Progenitor cell of endocrine pancreas (in vitro differentiated cells): ENCODE measurements at regions not wholly inside any gene's neighbourhood (a gene's known extent, or its start where the extent isn't known, plus 50 kb on each side); places are given as distances from the start of the nearest gene placed in this dataset.

Experiments
- DNase-seq: peaks from one replicate; pipeline ENCODE4 v3.0.0; 2021; ENCODE audit warnings: low spot score; ENCODE audit not compliant: unreplicated experiment
- H3K27ac Mint-ChIP-seq: 2 replicates; pipeline ENCODE4 v1.8.0; 2021; ENCODE audit warnings: mild to moderate bottlenecking, moderate library complexity, mixed read lengths
- H3K27me3 Mint-ChIP-seq: 2 replicates; pipeline ENCODE4 v1.8.0; 2021; ENCODE audit warnings: mixed read lengths
- H3K36me3 Mint-ChIP-seq: 2 replicates; pipeline ENCODE4 v1.8.0; 2022; ENCODE audit warnings: mixed read lengths; ENCODE audit not compliant: insufficient read depth
- H3K4me1 Mint-ChIP-seq: 2 replicates; pipeline ENCODE4 v1.8.0; 2021; ENCODE audit warnings: low read depth, mixed read lengths
- H3K4me3 Mint-ChIP-seq: 2 replicates; pipeline ENCODE4 v1.8.0; 2021; ENCODE audit warnings: low read depth, mild to moderate bottlenecking, moderate library complexity, mixed read lengths
- H3K9me3 Mint-ChIP-seq: 2 replicates; pipeline ENCODE4 v1.8.0; 2021; ENCODE audit warnings: low read depth, mixed read lengths
- TF ChIP-seq, protein P1 (sequence below): fragments of 200-600 bp; sonication (generic); IDR thresholded peaks from one replicate; pipeline ENCODE4 v1.5.0; 2021; ENCODE audit warnings: antibody characterized with exemption, mild to moderate bottlenecking; ENCODE audit not compliant: unreplicated experiment

DNA sequence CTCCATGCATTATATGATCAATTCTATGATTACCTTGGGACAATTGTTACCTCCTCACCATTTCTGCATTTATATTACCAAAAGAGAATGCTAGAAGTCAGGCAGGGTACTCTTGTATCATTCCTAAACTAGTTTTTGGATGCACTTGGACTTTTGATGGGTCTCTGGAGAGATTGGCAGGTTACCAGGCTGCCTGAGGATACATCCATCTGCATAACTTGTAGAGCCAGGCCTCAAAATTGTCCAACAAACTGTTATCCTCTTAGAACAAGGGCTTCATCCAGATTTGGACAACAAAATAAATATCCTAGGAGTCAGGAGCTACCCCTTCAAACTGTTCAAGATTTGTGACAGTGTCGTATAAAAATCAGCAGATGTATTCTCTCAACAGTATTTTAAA, 326.1 kb downstream of the IL15 start:
- Mint-ChIP-seq H3K36me3 (no peaks in the 10 kb centered on the region), H3K9me3 (peaks cover 8% of the 10 kb centered on the region), H3K27ac (no peak overlapping the region), H3K4me1 (peaks cover 2% of the 10 kb centered on the region), H3K27me3 (no peaks in the 10 kb centered on the region), H3K4me3 (no peak overlapping the region)
- TF ChIP-seq, protein P1, sequence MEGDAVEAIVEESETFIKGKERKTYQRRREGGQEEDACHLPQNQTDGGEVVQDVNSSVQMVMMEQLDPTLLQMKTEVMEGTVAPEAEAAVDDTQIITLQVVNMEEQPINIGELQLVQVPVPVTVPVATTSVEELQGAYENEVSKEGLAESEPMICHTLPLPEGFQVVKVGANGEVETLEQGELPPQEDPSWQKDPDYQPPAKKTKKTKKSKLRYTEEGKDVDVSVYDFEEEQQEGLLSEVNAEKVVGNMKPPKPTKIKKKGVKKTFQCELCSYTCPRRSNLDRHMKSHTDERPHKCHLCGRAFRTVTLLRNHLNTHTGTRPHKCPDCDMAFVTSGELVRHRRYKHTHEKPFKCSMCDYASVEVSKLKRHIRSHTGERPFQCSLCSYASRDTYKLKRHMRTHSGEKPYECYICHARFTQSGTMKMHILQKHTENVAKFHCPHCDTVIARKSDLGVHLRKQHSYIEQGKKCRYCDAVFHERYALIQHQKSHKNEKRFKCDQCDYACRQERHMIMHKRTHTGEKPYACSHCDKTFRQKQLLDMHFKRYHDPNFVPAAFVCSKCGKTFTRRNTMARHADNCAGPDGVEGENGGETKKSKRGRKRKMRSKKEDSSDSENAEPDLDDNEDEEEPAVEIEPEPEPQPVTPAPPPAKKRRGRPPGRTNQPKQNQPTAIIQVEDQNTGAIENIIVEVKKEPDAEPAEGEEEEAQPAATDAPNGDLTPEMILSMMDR = no peak
- DNase-seq = no peak

DNA sequence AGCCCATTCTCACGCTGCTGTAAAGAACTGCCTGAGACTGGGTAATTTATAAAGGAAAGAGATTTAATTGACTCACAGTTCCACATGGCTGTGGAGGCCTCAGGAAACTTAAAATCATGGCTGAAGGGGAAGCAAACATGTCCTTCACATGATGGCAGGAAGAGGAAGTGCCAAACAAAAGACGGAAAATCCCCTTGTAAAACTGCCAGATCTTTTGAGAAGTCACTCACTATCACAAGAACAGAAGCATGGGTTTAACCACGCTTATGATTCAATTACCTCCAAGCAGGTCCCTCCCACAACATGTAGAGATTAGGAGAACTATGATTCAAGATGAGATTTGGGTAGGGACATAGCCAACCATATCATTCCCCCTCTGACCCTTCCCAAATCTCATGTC, 335.5 kb downstream of the IL15 start:
- no peaks in the 10 kb centered on the region for H3K27me3 Mint-ChIP-seq
- peaks cover 33% of the 10 kb centered on the region for H3K9me3 Mint-ChIP-seq
- DNase-seq = no peak

DNA sequence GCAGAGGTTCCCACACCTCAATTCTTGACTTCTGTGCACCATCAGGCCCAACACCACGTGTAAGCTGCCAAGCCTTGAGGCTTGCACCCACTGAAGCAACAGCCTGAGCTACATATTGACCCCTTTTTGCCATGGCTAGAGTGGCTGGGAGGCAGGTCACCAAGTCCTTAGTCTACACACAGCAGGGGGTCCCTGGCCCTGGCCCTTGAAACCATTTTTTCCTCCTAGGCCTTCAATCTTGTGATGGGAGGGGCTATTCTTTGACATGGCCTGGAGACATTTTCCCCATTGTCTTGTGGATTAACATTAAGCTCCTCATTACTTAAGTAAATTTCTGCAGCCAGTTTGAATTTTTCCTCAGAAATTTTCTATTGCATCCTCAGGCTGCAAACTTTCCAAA, 336.6 kb downstream of the IL15 start:
- Mint-ChIP-seq H3K9me3 (peaks cover 27% of the 10 kb centered on the region), H3K27me3 (no peaks in the 10 kb centered on the region), H3K4me3 (no peak overlapping the region)

More for the DNA sequence above, 335.5 kb downstream of the IL15 start:
- Mint-ChIP-seq H3K4me1 (no peaks in the 10 kb centered on the region), H3K27ac (no peak overlapping the region), H3K4me3 (no peak overlapping the region), H3K36me3 (no peaks in the 10 kb centered on the region)
- TF ChIP-seq, protein P1 = no peak

More for the DNA sequence above, 336.6 kb downstream of the IL15 start:
- no peak for DNase-seq
- Mint-ChIP-seq H3K36me3 (no peaks in the 10 kb centered on the region), H3K27ac (no peak overlapping the region), H3K4me1 (no peaks in the 10 kb centered on the region)
- TF ChIP-seq, protein P1 = no peak
